DOHH2 (cell line): ENCODE measurements at regions not wholly inside any gene's neighbourhood (a gene's known extent, or its start where the extent isn't known, plus 50 kb on each side); places are given as distances from the start of the nearest gene placed in this dataset.

Experiments used
- EZH2phosphoT487 ChIP-seq: fragments of 200-600 bp; sonication (generic); IDR thresholded peaks from 2 replicates; pipeline ENCODE4 v1.6.1; 2017; ENCODE audit warnings: borderline replicate concordance, mild to moderate bottlenecking, antibody characterized with exemption, low read length, moderate library complexity, mixed read lengths
- TF ChIP-seq, protein P1 (sequence below): fragments of 200-600 bp; sonication (generic); IDR thresholded peaks from one replicate; pipeline ENCODE4 v1.5.1; 2014; ENCODE audit warnings: antibody characterized with exemption, mild to moderate bottlenecking, low read depth, low read length; ENCODE audit not compliant: poor library complexity, severe bottlenecking

- TF ChIP-seq, protein P1, sequence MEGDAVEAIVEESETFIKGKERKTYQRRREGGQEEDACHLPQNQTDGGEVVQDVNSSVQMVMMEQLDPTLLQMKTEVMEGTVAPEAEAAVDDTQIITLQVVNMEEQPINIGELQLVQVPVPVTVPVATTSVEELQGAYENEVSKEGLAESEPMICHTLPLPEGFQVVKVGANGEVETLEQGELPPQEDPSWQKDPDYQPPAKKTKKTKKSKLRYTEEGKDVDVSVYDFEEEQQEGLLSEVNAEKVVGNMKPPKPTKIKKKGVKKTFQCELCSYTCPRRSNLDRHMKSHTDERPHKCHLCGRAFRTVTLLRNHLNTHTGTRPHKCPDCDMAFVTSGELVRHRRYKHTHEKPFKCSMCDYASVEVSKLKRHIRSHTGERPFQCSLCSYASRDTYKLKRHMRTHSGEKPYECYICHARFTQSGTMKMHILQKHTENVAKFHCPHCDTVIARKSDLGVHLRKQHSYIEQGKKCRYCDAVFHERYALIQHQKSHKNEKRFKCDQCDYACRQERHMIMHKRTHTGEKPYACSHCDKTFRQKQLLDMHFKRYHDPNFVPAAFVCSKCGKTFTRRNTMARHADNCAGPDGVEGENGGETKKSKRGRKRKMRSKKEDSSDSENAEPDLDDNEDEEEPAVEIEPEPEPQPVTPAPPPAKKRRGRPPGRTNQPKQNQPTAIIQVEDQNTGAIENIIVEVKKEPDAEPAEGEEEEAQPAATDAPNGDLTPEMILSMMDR, result no peak
- TF ChIP-seq EZH2phosphoT487, result no peak
Observed at GRCh38 chr17:12548558-12548957, 117.1 kb upstream of the MYOCD start.
